Glomerular endothelial cell (primary cell): ENCODE measurements at regions not wholly inside any gene's neighbourhood (a gene's known extent, or its start where the extent isn't known, plus 50 kb on each side); places are given as distances from the start of the nearest gene placed in this dataset.
"Not testable (repeated sequence)": the region's sequence is repeated elsewhere in the genome, so short reads cannot be mapped to it uniquely, and the experiment has no call there.

Experiments used
- DNase-seq: peaks from one replicate; pipeline ENCODE4 v3.0.0-alpha.2; 2011; ENCODE audit warnings: low read depth, low spot score; ENCODE audit errors: extremely low read depth

GRCh38 chr1:221549815-221550214, 192.1 kb downstream of the DUSP10 start:
- no peak for DNase-seq

GRCh38 chr1:221552792-221553191, 189.1 kb downstream of the DUSP10 start:
- not testable (repeated sequence) for DNase-seq

- DNase-seq: no peak
Measured at GRCh38 chr1:221555689-221556433, 186.0 kb downstream of the DUSP10 start.

- no peak for DNase-seq
Measured at GRCh38 chr1:221556435-221556834, 185.5 kb downstream of the DUSP10 start.

- DNase-seq: no peak
Measured at GRCh38 chr1:221557013-221557412, 184.9 kb downstream of the DUSP10 start.

- DNase-seq: no peak
Measured at GRCh38 chr1:221558396-221558795, 183.5 kb downstream of the DUSP10 start.

- DNase-seq: no peak
Measured at GRCh38 chr1:221559911-221560310, 182.0 kb downstream of the DUSP10 start.

GRCh38 chr1:221562542-221563475, 179.1 kb downstream of the DUSP10 start:
- no peak for DNase-seq

- no peak for DNase-seq
Measured at GRCh38 chr1:221563476-221563921, 178.4 kb downstream of the DUSP10 start.

- DNase-seq: no peak
Measured at GRCh38 chr1:221564891-221565290, 177.0 kb downstream of the DUSP10 start.

- no peak for DNase-seq
Measured at GRCh38 chr1:221565711-221566110, 176.2 kb downstream of the DUSP10 start.

- no peak for DNase-seq
Measured at GRCh38 chr1:221567859-221568507, 173.9 kb downstream of the DUSP10 start.

GRCh38 chr1:221573756-221574155, 168.1 kb downstream of the DUSP10 start:
- no peak for DNase-seq

GRCh38 chr1:221574529-221574928, 167.4 kb downstream of the DUSP10 start:
- no peak for DNase-seq

GRCh38 chr1:221575605-221576004, 166.3 kb downstream of the DUSP10 start:
- DNase-seq: no peak

- no peak for DNase-seq
Measured at GRCh38 chr1:221576268-221576667, 165.6 kb downstream of the DUSP10 start.

- no peak for DNase-seq
Measured at GRCh38 chr1:221583465-221583864, 158.4 kb downstream of the DUSP10 start.

GRCh38 chr1:221587013-221587412, 154.9 kb downstream of the DUSP10 start:
- DNase-seq: not testable (repeated sequence)

GRCh38 chr1:221591250-221591649, 150.6 kb downstream of the DUSP10 start:
- DNase-seq: not testable (repeated sequence)

- no peak for DNase-seq
Measured at GRCh38 chr1:221594576-221594975, 147.3 kb downstream of the DUSP10 start.

GRCh38 chr1:221598122-221598521, 143.8 kb downstream of the DUSP10 start:
- DNase-seq: no peak
